A549 (cell line): ENCODE measurements at regions not wholly inside any gene's neighbourhood (a gene's known extent, or its start where the extent isn't known, plus 50 kb on each side); places are given as distances from the start of the nearest gene placed in this dataset.

Experiments used
- CTCF ChIP-seq: fragments of >200 bp; sonication (Bioruptor Twin); formaldehyde crosslinking; IDR thresholded peaks from 3 replicates; pipeline ENCODE4 v1.5.1; 2016
- E2F6 ChIP-seq: IDR thresholded peaks from 2 replicates; pipeline ENCODE4 v1.6.1; 2012; ENCODE audit warnings: low read depth, borderline replicate concordance
- MAX ChIP-seq: IDR thresholded peaks from 2 replicates; pipeline ENCODE4 v1.6.1; 2012
- MYC ChIP-seq: IDR thresholded peaks from 2 replicates; pipeline ENCODE4 v1.6.1; 2012; ENCODE audit warnings: mild to moderate bottlenecking, inconsistent platforms, low read length, improper control_type of control experiment, borderline replicate concordance
- RAD21 ChIP-seq, 2 experiments: fragments of >200 bp in 1 of 2; sonication (Bioruptor Twin) in 1 of 2; formaldehyde crosslinking in 1 of 2; IDR thresholded peaks in 1 of 2; conservative IDR thresholded peaks in 1 of 2; 2 replicates in 1 of 2; 3 replicates in 1 of 2; pipeline ENCODE4 v1.6.1; 2012 to 2018; ENCODE audit warnings: inconsistent platforms in 1 of 2
- RARB ChIP-seq: fragments of 250-450 bp; sonication (Bioruptor Pico); IDR thresholded peaks from 2 replicates; pipeline ENCODE4 v1.8.0; 2021; ENCODE audit warnings: mild to moderate bottlenecking, moderate library complexity

GRCh38 chr13:94902722-94903407 is 190.5 kb upstream of the SOX21 start:
- TF ChIP-seq RAD21 (conservative IDR thresholded peaks at IDR 0.05 in 1 of 2, IDR thresholded peaks at IDR 0.05 in 1 of 2) (no peak), MYC (no peak), RARB (CRISPR knock-in tag) (no peak), CTCF (no peak), MAX (no peak), E2F6 (no peak)
